GM12878 (cell line): ENCODE measurements at regions not wholly inside any gene's neighbourhood (a gene's known extent, or its start where the extent isn't known, plus 50 kb on each side); places are given as distances from the start of the nearest gene placed in this dataset.

ENCODE experiments used
- ATAC-seq: fragments of 200-7000 bp; cut with Tn5 transposase; 3 replicates; pipeline ENCODE4 v1.9.1; 2020; ENCODE audit warnings: mild to moderate bottlenecking, moderate library complexity
- BruUV-seq: library from RNA; stranded (reverse); fragments of 400-500 nt; replicated peaks from 2 replicates; lab custom pipeline; 2021; lab: Mats Ljungman, UMichigan
- CTCF ChIA-PET: fragments of 300-600 bp; sonication (Branson Sonifier 250); formaldehyde crosslinking; extraction: SDS; loops from one replicate; lab custom pipeline; 2021; ENCODE audit warnings: inconsistent platforms; lab: Yijun Ruan, JAX
- POLR2A ChIA-PET: fragments of 350-600 bp; formaldehyde crosslinking; extraction: SDS; loops from one replicate; lab custom pipeline; 2021; ENCODE audit warnings: inconsistent platforms; lab: Charles Lee
- RAD21 ChIA-PET: fragments of 300-600 bp; sonication (Branson Sonifier 250); formaldehyde crosslinking; loops from one replicate; lab custom pipeline; 2023; ENCODE audit warnings: antibody characterized with exemption; ENCODE audit not compliant: unreplicated experiment; lab: Charles Lee
- SMC1A ChIA-PET: fragments of 300-600 bp; sonication (Branson Sonifier 250); formaldehyde crosslinking; loops from one replicate; lab custom pipeline; 2023; ENCODE audit not compliant: unreplicated experiment, uncharacterized antibody; lab: Charles Lee
- DNase-seq: peaks from one replicate; pipeline ENCODE4 v3.0.0-alpha.2; 2011; ENCODE audit warnings: low read depth, low spot score
- FAIRE-seq: peaks from 3 replicates; lab custom pipeline; 2011; peaks lifted over from hg19 to GRCh38; lab: Jason Lieb, UNC
- H2AFZ ChIP-seq: 2 replicates; pipeline ENCODE4 v1.6.0; 2011; ENCODE audit warnings: low read depth, low read length, control low read depth; ENCODE audit not compliant: control insufficient read depth
- H3K27ac ChIP-seq: 2 replicates; pipeline ENCODE4 v1.5.1; 2011; ENCODE audit warnings: control low read depth; ENCODE audit not compliant: control insufficient read depth, insufficient read depth
- H3K27me3 ChIP-seq, 2 experiments: replicated peaks in 1 of 2; 2 replicates each; pipeline versions ENCODE4 v1.6.0 to v1.6.1; 2011; ENCODE audit warnings: low read length in 1 of 2; ENCODE audit not compliant: control insufficient read depth in 2 of 2, insufficient read depth in 2 of 2
- H3K36me3 ChIP-seq, 2 experiments: 2 replicates each; pipeline ENCODE4 v1.5.1; 2011; ENCODE audit warnings: low read length in 1 of 2; ENCODE audit not compliant: control insufficient read depth in 2 of 2, insufficient read depth in 2 of 2
- H3K4me1 ChIP-seq: 2 replicates; pipeline ENCODE4 v1.6.1; 2011; ENCODE audit warnings: mild to moderate bottlenecking, low read length, moderate library complexity, mixed read lengths; ENCODE audit not compliant: control insufficient read depth, insufficient read depth
- H3K4me2 ChIP-seq: 2 replicates; pipeline ENCODE4 v1.6.0; 2011; ENCODE audit warnings: control low read depth; ENCODE audit not compliant: control insufficient read depth, insufficient read depth
- H3K4me3 ChIP-seq: fragments of 200-600 bp; sonication (generic); 2 replicates; pipeline ENCODE4 v1.5.1; 2016
- H3K79me2 ChIP-seq: 2 replicates; pipeline ENCODE4 v1.6.0; 2011; ENCODE audit warnings: low read length; ENCODE audit not compliant: control insufficient read depth, insufficient read depth
- H3K9ac ChIP-seq: 2 replicates; pipeline ENCODE4 v1.8.0; 2011; ENCODE audit warnings: low read length, control low read depth, mixed read lengths; ENCODE audit not compliant: control insufficient read depth, insufficient read depth
- H3K9me3 ChIP-seq: replicated peaks from 3 replicates; pipeline ENCODE4 v1.5.1; 2011; ENCODE audit warnings: mild to moderate bottlenecking, low read length; ENCODE audit not compliant: control insufficient read depth, insufficient read depth
- H4K20me1 ChIP-seq: 2 replicates; pipeline ENCODE4 v1.6.0; 2011; ENCODE audit not compliant: control insufficient read depth, insufficient read depth
- BACH1 ChIP-seq: fragments of 450-650 bp; IDR thresholded peaks from 2 replicates; pipeline ENCODE4 v1.6.1; 2017; ENCODE audit warnings: mild to moderate bottlenecking, borderline replicate concordance
- BHLHE40 ChIP-seq, 2 experiments: fragments of 450-650 bp in 1 of 2; IDR thresholded peaks; 2 replicates each; pipeline ENCODE4 v1.6.1; 2011 to 2017; ENCODE audit warnings: low read depth in 2 of 2, borderline replicate concordance in 1 of 2, improper control_type of control experiment in 1 of 2, low read length in 1 of 2, mild to moderate bottlenecking in 1 of 2
- CHD2 ChIP-seq: IDR thresholded peaks from 2 replicates; pipeline ENCODE4 v1.6.1; 2011; ENCODE audit warnings: low read depth, low read length, improper control_type of control experiment, borderline replicate concordance
- EZH2 ChIP-seq: IDR thresholded peaks from 2 replicates; pipeline ENCODE4 v1.6.1; 2012; ENCODE audit warnings: low read depth, mild to moderate bottlenecking, control low read depth, inconsistent platforms, low read length, borderline replicate concordance; ENCODE audit not compliant: control insufficient read depth
- NBN ChIP-seq: fragments of 450-650 bp; IDR thresholded peaks from 2 replicates; pipeline ENCODE4 v1.6.1; 2016
- NR2C1 ChIP-seq: fragments of 450-650 bp; IDR thresholded peaks from 2 replicates; pipeline ENCODE4 v1.6.1; 2017; ENCODE audit warnings: antibody characterized with exemption, mild to moderate bottlenecking, moderate library complexity
- RAD51 ChIP-seq: fragments of 450-650 bp; IDR thresholded peaks from 2 replicates; pipeline ENCODE4 v1.6.1; 2016; ENCODE audit warnings: moderate library complexity, mild to moderate bottlenecking, inconsistent platforms
- RCOR1 ChIP-seq: conservative IDR thresholded peaks from 2 replicates; pipeline ENCODE4 v1.6.1; 2012; ENCODE audit warnings: low read depth, low read length, improper control_type of control experiment
- RUNX3 ChIP-seq: IDR thresholded peaks from 2 replicates; pipeline ENCODE4 v1.6.1; 2012; ENCODE audit warnings: low read length, inconsistent platforms
- SMC3 ChIP-seq: IDR thresholded peaks from 2 replicates; pipeline ENCODE4 v1.6.1; 2011; ENCODE audit warnings: low read length, improper control_type of control experiment, borderline replicate concordance
- TCF12 ChIP-seq: IDR thresholded peaks from 2 replicates; pipeline ENCODE4 v1.6.1; 2011; ENCODE audit warnings: low read depth, mild to moderate bottlenecking, low read length
- WRNIP1 ChIP-seq: IDR thresholded peaks from 2 replicates; pipeline ENCODE4 v1.6.1; 2011; ENCODE audit warnings: low read depth, low read length, improper control_type of control experiment, borderline replicate concordance
- ZSCAN29 ChIP-seq: fragments of 450-650 bp; IDR thresholded peaks from 2 replicates; pipeline ENCODE4 v1.6.1; 2017; ENCODE audit warnings: mild to moderate bottlenecking, moderate library complexity
- WGBS: methylation state at CpG from one replicate; pipeline ENCODE4 v1.1.6; 2016; ENCODE audit warnings: low lambda C conversion rate; ENCODE audit not compliant: insufficient replicate concordance, insufficient coverage; ENCODE audit errors: missing lambda C conversion rate; 5-methylcytosine and 5-hydroxymethylcytosine counted together
- in situ Hi-C: fragments of 300-500 bp; cut with MboI; formaldehyde crosslinking; loops from 9 replicates; pipeline ENCODE4 v1.14.3; 2018; ENCODE audit warnings: mixed read lengths
- intact Hi-C: fragments of 100-400 bp; cut with micrococcal nuclease; formaldehyde crosslinking; loops from one replicate; pipeline ENCODE4 v1.14.2; 2022; ENCODE audit not compliant: unreplicated experiment
- TF ChIP-seq, protein P1 (sequence below): fragments of 450-650 bp; formaldehyde crosslinking; IDR thresholded peaks from 2 replicates; pipeline ENCODE4 v1.4.0; 2022; ENCODE audit warnings: mild to moderate bottlenecking, moderate library complexity
- TF ChIP-seq, protein P2 (sequence below): fragments of 450-650 bp; IDR thresholded peaks from 2 replicates; pipeline ENCODE4 v1.6.1; 2017; ENCODE audit warnings: low read depth, mild to moderate bottlenecking, moderate library complexity
- TF ChIP-seq, protein P3 (sequence below): fragments of 450-650 bp; formaldehyde crosslinking; IDR thresholded peaks from 2 replicates; pipeline ENCODE4 v1.5.0; 2022; ENCODE audit warnings: mild to moderate bottlenecking, missing genetic modification characterization

DNA sequence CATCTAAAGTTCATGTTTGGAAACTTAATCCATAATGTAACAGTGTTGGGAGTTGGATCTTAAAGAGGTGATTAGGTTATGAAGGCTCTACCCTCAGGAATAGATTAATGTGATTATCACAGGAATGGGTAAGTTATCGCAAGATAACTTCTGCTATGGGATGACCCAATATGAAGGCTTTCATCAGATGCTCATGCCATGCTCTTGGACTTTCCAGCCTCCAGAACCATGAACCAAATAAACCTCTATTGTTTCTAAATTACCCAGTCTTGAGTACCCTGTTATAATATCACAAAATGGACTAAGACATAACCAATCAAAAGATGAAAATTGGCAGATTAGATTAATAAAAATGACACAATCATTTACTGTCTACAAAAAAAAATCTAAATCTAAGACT is 906.9 kb upstream of the SOX9 start:
- no peak for ATAC-seq
- ChIA-PET RAD21 (no interaction called here), CTCF (no interaction called here), SMC1A (no interaction called here), POLR2A (no interaction called here)
- FAIRE-seq: peak; percentile 13
- DNase-seq: no peak
- no peak overlapping the region for H3K4me2 ChIP-seq
- no peaks in the 10 kb centered on the region for H4K20me1 ChIP-seq
- H3K4me1 ChIP-seq: no peaks in the 10 kb centered on the region
- 37% methylated on average over 1 of the region's 1 CpG for WGBS
- H3K79me2 ChIP-seq: no peaks in the 10 kb centered on the region
- intact Hi-C loops: no loop called here
- H2AFZ ChIP-seq: no peak overlapping the region
- no peaks in the 10 kb centered on the region for H3K27me3 ChIP-seq
- no peak overlapping the region for H3K4me3 ChIP-seq
- TF ChIP-seq, protein P1, sequence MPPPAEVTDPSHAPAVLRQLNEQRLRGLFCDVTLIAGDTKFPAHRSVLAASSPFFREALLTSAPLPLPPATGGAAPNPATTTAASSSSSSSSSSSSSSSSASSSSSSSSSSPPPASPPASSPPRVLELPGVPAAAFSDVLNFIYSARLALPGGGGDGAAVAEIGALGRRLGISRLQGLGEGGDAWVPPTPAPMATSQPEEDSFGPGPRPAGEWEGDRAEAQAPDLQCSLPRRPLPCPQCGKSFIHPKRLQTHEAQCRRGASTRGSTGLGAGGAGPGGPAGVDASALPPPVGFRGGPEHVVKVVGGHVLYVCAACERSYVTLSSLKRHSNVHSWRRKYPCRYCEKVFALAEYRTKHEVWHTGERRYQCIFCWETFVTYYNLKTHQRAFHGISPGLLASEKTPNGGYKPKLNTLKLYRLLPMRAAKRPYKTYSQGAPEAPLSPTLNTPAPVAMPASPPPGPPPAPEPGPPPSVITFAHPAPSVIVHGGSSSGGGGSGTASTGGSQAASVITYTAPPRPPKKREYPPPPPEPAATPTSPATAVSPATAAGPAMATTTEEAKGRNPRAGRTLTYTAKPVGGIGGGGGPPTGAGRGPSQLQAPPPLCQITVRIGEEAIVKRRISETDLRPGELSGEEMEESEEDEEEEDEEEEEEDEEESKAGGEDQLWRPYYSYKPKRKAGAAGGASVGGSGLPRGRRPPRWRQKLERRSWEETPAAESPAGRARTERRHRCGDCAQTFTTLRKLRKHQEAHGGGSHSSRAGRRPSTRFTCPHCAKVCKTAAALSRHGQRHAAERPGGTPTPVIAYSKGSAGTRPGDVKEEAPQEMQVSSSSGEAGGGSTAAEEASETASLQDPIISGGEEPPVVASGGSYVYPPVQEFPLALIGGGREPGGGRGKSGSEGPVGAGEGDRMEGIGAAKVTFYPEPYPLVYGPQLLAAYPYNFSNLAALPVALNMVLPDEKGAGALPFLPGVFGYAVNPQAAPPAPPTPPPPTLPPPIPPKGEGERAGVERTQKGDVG (CRISPR knock-in tag): no peak
- no peak for TF ChIP-seq ZSCAN29
- no peak for TF ChIP-seq TCF12
- TF ChIP-seq CHD2: no peak
- TF ChIP-seq, protein P2, sequence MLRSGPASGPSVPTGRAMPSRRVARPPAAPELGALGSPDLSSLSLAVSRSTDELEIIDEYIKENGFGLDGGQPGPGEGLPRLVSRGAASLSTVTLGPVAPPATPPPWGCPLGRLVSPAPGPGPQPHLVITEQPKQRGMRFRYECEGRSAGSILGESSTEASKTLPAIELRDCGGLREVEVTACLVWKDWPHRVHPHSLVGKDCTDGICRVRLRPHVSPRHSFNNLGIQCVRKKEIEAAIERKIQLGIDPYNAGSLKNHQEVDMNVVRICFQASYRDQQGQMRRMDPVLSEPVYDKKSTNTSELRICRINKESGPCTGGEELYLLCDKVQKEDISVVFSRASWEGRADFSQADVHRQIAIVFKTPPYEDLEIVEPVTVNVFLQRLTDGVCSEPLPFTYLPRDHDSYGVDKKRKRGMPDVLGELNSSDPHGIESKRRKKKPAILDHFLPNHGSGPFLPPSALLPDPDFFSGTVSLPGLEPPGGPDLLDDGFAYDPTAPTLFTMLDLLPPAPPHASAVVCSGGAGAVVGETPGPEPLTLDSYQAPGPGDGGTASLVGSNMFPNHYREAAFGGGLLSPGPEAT: no peak
- TF ChIP-seq RCOR1: no peak
- TF ChIP-seq NBN: no peak
- no peak for TF ChIP-seq WRNIP1
- no peak for TF ChIP-seq EZH2
- no peak for TF ChIP-seq BACH1
- no peak for TF ChIP-seq NR2C1
- TF ChIP-seq RAD51: no peak
- TF ChIP-seq, protein P3, sequence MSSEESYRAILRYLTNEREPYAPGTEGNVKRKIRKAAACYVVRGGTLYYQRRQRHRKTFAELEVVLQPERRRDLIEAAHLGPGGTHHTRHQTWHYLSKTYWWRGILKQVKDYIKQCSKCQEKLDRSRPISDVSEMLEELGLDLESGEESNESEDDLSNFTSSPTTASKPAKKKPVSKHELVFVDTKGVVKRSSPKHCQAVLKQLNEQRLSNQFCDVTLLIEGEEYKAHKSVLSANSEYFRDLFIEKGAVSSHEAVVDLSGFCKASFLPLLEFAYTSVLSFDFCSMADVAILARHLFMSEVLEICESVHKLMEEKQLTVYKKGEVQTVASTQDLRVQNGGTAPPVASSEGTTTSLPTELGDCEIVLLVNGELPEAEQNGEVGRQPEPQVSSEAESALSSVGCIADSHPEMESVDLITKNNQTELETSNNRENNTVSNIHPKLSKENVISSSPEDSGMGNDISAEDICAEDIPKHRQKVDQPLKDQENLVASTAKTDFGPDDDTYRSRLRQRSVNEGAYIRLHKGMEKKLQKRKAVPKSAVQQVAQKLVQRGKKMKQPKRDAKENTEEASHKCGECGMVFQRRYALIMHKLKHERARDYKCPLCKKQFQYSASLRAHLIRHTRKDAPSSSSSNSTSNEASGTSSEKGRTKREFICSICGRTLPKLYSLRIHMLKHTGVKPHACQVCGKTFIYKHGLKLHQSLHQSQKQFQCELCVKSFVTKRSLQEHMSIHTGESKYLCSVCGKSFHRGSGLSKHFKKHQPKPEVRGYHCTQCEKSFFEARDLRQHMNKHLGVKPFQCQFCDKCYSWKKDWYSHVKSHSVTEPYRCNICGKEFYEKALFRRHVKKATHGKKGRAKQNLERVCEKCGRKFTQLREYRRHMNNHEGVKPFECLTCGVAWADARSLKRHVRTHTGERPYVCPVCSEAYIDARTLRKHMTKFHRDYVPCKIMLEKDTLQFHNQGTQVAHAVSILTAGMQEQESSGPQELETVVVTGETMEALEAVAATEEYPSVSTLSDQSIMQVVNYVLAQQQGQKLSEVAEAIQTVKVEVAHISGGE (CRISPR knock-in tag): no peak
- TF ChIP-seq SMC3: no peak
- TF ChIP-seq RUNX3: no peak
- TF ChIP-seq BHLHE40 (IDR thresholded peaks at IDR 0.05; ENCODE audit: borderline replicate concordance in 1 of 2, low read depth in 2 of 2, low read length in 1 of 2): no peak
- TF ChIP-seq, all 136 proteins: peak for 0
- H3K36me3 ChIP-seq: no peaks in the 10 kb centered on the region
- H3K27ac ChIP-seq: no peak overlapping the region
- in situ Hi-C loops: no loop called here
- H3K9me3 ChIP-seq: no peaks in the 10 kb centered on the region
- no TSS peak for BruUV-seq
- H3K9ac ChIP-seq: no peak overlapping the region
